DND-41 (cell line): ENCODE measurements at regions not wholly inside any gene's neighbourhood (a gene's known extent, or its start where the extent isn't known, plus 50 kb on each side); places are given as distances from the start of the nearest gene placed in this dataset.

Experiments used
- ATAC-seq: fragments of 200-7000 bp; cut with Tn5 transposase; 3 replicates; pipeline ENCODE4 v1.9.1; 2021; ENCODE audit warnings: low read depth; ENCODE audit not compliant: insufficient read depth
- DNase-seq: peaks from one replicate; pipeline ENCODE4 v3.0.0-alpha.2; 2020
- H2AFZ ChIP-seq: 2 replicates; pipeline ENCODE4 v1.6.0; 2012; ENCODE audit warnings: low read depth, low read length
- H3K27ac ChIP-seq: 2 replicates; pipeline ENCODE4 v1.5.1; 2012; ENCODE audit warnings: low read length, inconsistent platforms
- H3K27me3 ChIP-seq: fragments of 200-600 bp; sonication (generic); 2 replicates; pipeline ENCODE4 v1.6.0; 2012; ENCODE audit warnings: low read length, mild to moderate bottlenecking, inconsistent platforms; ENCODE audit not compliant: insufficient read depth, poor library complexity
- H3K36me3 ChIP-seq: 2 replicates; pipeline ENCODE4 v1.5.1; 2012; ENCODE audit warnings: low read length, inconsistent platforms; ENCODE audit not compliant: insufficient read depth
- H3K4me1 ChIP-seq: 2 replicates; pipeline ENCODE4 v1.5.1; 2012; ENCODE audit warnings: mild to moderate bottlenecking, low read length; ENCODE audit not compliant: insufficient read depth
- H3K4me2 ChIP-seq: 2 replicates; pipeline ENCODE4 v1.6.0; 2012; ENCODE audit warnings: mild to moderate bottlenecking, moderate library complexity, low read length, inconsistent platforms; ENCODE audit not compliant: insufficient read depth
- H3K4me3 ChIP-seq, 2 experiments: fragments of 200-600 bp in 1 of 2; shearing (Covaris generic) in 1 of 2; 2 replicates each; pipeline ENCODE4 v1.5.1; 2012 to 2016; ENCODE audit warnings: inconsistent platforms in 2 of 2, low read length in 2 of 2, mild to moderate bottlenecking in 2 of 2, low read depth in 1 of 2, moderate library complexity in 1 of 2
- H3K79me2 ChIP-seq: 2 replicates; pipeline ENCODE4 v1.6.0; 2012; ENCODE audit warnings: low read length, inconsistent platforms; ENCODE audit not compliant: insufficient read depth
- H3K9ac ChIP-seq: 2 replicates; pipeline ENCODE4 v1.6.0; 2012; ENCODE audit warnings: low read depth, mild to moderate bottlenecking, inconsistent platforms, low read length, moderate library complexity
- H3K9me3 ChIP-seq: 2 replicates; pipeline ENCODE4 v1.5.1; 2012; ENCODE audit warnings: low read length, moderate library complexity, mild to moderate bottlenecking, inconsistent platforms; ENCODE audit not compliant: insufficient read depth, severe bottlenecking
- H4K20me1 ChIP-seq: 2 replicates; pipeline ENCODE4 v1.6.0; 2012; ENCODE audit warnings: low read length; ENCODE audit not compliant: insufficient read depth
- CTCF ChIP-seq: IDR thresholded peaks from 2 replicates; pipeline ENCODE4 v1.5.1; 2012; ENCODE audit warnings: borderline replicate concordance, low read length, moderate library complexity, mild to moderate bottlenecking; ENCODE audit not compliant: poor library complexity, severe bottlenecking; ENCODE audit errors: extremely low read depth
- EZH2 ChIP-seq: IDR thresholded peaks from 3 replicates; pipeline ENCODE4 v1.6.1; 2012; ENCODE audit warnings: borderline replicate concordance, low read depth, mild to moderate bottlenecking, moderate library complexity, low read length, inconsistent platforms; ENCODE audit not compliant: severe bottlenecking

GRCh38 chr7:156499247-156499881 is 141.2 kb upstream of the RNF32 start:
- no peak for DNase-seq

DNA sequence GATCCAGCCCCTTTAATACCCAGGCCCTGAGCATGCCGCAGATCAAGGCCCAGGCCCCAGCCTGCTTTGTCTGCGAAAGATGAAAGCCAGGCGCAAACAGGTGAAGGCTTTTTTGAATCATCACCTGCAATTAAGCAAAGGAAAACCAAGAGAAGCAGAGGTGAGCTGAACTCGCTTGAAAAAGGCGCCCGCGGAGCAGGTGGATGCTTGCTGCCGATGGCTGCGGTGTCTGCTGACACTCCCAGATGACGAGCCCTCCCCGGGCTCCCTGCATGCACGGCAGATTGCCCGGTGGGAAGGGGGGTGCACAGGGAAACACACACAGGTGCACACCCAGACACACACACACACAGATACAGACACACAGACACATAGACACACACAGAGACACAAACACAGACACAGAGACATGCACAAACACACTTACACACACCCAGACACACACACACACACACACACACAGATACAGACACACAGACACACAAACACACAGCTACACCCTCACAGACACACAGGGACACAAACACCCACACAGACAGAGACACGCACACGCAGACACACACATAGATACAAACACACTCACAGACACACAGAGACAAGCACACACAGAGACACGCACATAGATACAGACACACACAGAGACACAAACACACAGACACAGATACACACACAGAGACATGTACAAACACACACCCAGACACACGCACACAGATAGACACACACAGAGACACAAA is 142.6 kb upstream of the RNF32 start:
- ATAC-seq (no peak), DNase-seq (no peak)
- H3K4me1 ChIP-seq, result no peaks in the 10 kb centered on the region
- TF ChIP-seq EZH2 (no peak), CTCF (no peak)
- H4K20me1 ChIP-seq, result no peaks in the 10 kb centered on the region
- no peaks in the 10 kb centered on the region for H3K36me3 ChIP-seq
- H2AFZ ChIP-seq, result no peak overlapping the region
- no peak overlapping the region for H3K27ac ChIP-seq
- H3K4me3 ChIP-seq, result no peak overlapping the region
- H3K4me2 ChIP-seq, result no peak overlapping the region
- no peaks in the 10 kb centered on the region for H3K9me3 ChIP-seq
- peaks cover 5% of the 10 kb centered on the region for H3K27me3 ChIP-seq
- no peak overlapping the region for H3K9ac ChIP-seq
- H3K79me2 ChIP-seq, result no peaks in the 10 kb centered on the region

More at GRCh38 chr7:156499247-156499881, 141.2 kb upstream of the RNF32 start:
- H3K4me3 ChIP-seq, result no peak overlapping the region
- H3K27ac ChIP-seq, result no peak overlapping the region
- H3K4me2 ChIP-seq, result no peak overlapping the region
- ATAC-seq, result no peak
- H4K20me1 ChIP-seq, result no peaks in the 10 kb centered on the region
- no peaks in the 10 kb centered on the region for H3K9me3 ChIP-seq
- no peaks in the 10 kb centered on the region for H3K4me1 ChIP-seq
- H3K27me3 ChIP-seq, result no peaks in the 10 kb centered on the region
- no peaks in the 10 kb centered on the region for H3K79me2 ChIP-seq
- no peaks in the 10 kb centered on the region for H3K36me3 ChIP-seq
- no peak overlapping the region for H2AFZ ChIP-seq
- no peak overlapping the region for H3K9ac ChIP-seq
- TF ChIP-seq CTCF (no peak), EZH2 (no peak)

- H3K9me3 ChIP-seq, result no peaks in the 10 kb centered on the region
- no peak overlapping the region for H3K27ac ChIP-seq
- no peak overlapping the region for H2AFZ ChIP-seq
- no peak overlapping the region for H3K9ac ChIP-seq
- TF ChIP-seq EZH2, result no peak
- TF ChIP-seq CTCF, result no peak
- ATAC-seq (no peak), DNase-seq (no peak)
- H3K4me3 ChIP-seq, result no peak overlapping the region
- no peaks in the 10 kb centered on the region for H3K4me1 ChIP-seq
- H3K4me2 ChIP-seq, result no peak overlapping the region
- H3K79me2 ChIP-seq, result no peaks in the 10 kb centered on the region
- H4K20me1 ChIP-seq, result no peaks in the 10 kb centered on the region
- peaks cover 5% of the 10 kb centered on the region for H3K27me3 ChIP-seq
- H3K36me3 ChIP-seq, result no peaks in the 10 kb centered on the region
These were observed 143.7 kb upstream of the RNF32 start for GRCh38 chr7:156496865-156497264.
